Adrenal gland (tissue), 9 donors: ENCODE measurements at regions not wholly inside any gene's neighbourhood (a gene's known extent, or its start where the extent isn't known, plus 50 kb on each side); places are given as distances from the start of the nearest gene placed in this dataset.
"Not testable (repeated sequence)": the region's sequence is repeated elsewhere in the genome, so short reads cannot be mapped to it uniquely, and the experiment has no call there.

Experiments
- DNase-seq, 7 donors: peaks; one replicate each; pipeline ENCODE4 v3.0.0-alpha.2; 2019 to 2020
- H3K27ac ChIP-seq, 5 donors: fragments of 200-600 bp; sonication (generic) in 4 of 5; 1 replicate in 3 of 5; 2 replicates in 2 of 5; pipeline versions ENCODE4 v1.5.1 to v1.8.0; 2016 to 2020; ENCODE audit warnings: mild to moderate bottlenecking in 1 of 5
- H3K27me3 ChIP-seq: fragments of 200-600 bp; 2 replicates; pipeline ENCODE4 v1.8.0; 2021
- H3K36me3 ChIP-seq, 2 donors: fragments of 200-600 bp; replicated peaks in 1 of 2; 1 replicate in 1 of 2; 2 replicates in 1 of 2; pipeline versions ENCODE4 v1.5.1 to v1.8.0; 2018 to 2022
- H3K4me1 ChIP-seq, 2 donors: fragments of 200-600 bp; replicated peaks in 1 of 2; 1 replicate in 1 of 2; 2 replicates in 1 of 2; pipeline versions ENCODE4 v1.5.1 to v1.8.0; 2018 to 2021
- H3K4me3 ChIP-seq, 4 donors: fragments of 200-600 bp; sonication (generic) in 3 of 4; one replicate each; pipeline ENCODE4 v1.5.1; 2016 to 2018
- H3K9me3 ChIP-seq, 3 donors: fragments of 200-600 bp; sonication (generic) in 1 of 3; replicated peaks in 1 of 3; 1 replicate in 2 of 3; 2 replicates in 1 of 3; pipeline versions ENCODE4 v1.5.1 to v1.8.0; 2016 to 2021
- POLR2A ChIP-seq, 2 donors: fragments of 450-650 bp; IDR thresholded peaks; one replicate each; pipeline ENCODE4 v1.6.1; 2017; ENCODE audit warnings: antibody characterized with exemption in 2 of 2, mild to moderate bottlenecking in 2 of 2, moderate library complexity in 1 of 2
- WGBS, 4 donors: extraction: QIAGEN DNeasy Blood & Tissue Kit in 2 of 4; methylation state at CpG; one replicate each; pipeline versions ENCODE4 v1.1.5 to v1.1.7; 2013 to 2017; 5-methylcytosine and 5-hydroxymethylcytosine counted together
- intact Hi-C, 2 donors: fragments of 100-400 bp; cut with DNase I; formaldehyde crosslinking; loops; one replicate each; pipeline versions ENCODE4 v1.14.1 to v1.15.0; 2022 to 2023
- TF ChIP-seq, protein P1 (sequence below), 6 experiments: fragments of 450-650 bp in 4 of 6; fragments of 200-600 bp in 2 of 6; sonication (generic) in 1 of 6; IDR thresholded peaks; 1 replicate in 5 of 6; 2 replicates in 1 of 6; pipeline versions ENCODE4 v1.5.1 to v1.8.0; 2016 to 2021; ENCODE audit warnings: antibody characterized with exemption in 6 of 6, mild to moderate bottlenecking in 2 of 6, moderate library complexity in 1 of 6
- donor health status: healthy with polysubstance abuse.
- donor health status: Bipolar disorder and iron deficiency.
- donor health status: DM: yes; HTN: yes; CAD: no.
- donor health status: DM: no; HTN: no; CAD: no.
- donor health status: DM: no; HTN: no; CAD: no.

DNA sequence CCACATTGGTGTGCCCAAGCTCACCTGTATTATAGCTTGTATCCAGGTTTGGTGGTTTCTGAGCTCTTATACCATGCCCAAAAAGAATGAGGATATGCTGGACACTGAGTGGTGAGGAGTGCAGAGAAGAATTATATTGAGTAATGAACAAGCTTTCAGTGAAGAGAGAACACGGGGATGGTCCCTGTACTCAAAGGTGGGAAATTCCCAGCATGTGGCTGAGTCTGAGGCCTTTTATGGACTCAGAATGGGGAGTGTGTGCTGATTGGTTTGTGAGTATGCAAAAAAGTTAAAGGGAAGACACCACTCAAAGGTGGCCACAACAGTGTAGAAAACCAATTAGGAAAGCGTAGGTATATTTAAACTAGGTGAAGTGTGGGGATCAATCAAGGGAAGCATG lies 191.2 kb upstream of the SLITRK6 start:
- Histone ChIP-seq H3K36me3 (no peaks in the 10 kb centered on the region), H3K27ac (no peak overlapping the region), H3K27me3 (no peaks in the 10 kb centered on the region), H3K4me1 (no peaks in the 10 kb centered on the region), H3K4me3 (no peak overlapping the region), H3K9me3 (peaks cover 0 to 5% (median 0%) of the 10 kb centered on the region in 3 donors)
- 38 to 79% (median 59%) methylated on average over 1 to 2 of the region's 2 CpGs for WGBS, 4 donors
- intact Hi-C loops = no loop called here
- DNase-seq = no peak
- TF ChIP-seq, protein P1, sequence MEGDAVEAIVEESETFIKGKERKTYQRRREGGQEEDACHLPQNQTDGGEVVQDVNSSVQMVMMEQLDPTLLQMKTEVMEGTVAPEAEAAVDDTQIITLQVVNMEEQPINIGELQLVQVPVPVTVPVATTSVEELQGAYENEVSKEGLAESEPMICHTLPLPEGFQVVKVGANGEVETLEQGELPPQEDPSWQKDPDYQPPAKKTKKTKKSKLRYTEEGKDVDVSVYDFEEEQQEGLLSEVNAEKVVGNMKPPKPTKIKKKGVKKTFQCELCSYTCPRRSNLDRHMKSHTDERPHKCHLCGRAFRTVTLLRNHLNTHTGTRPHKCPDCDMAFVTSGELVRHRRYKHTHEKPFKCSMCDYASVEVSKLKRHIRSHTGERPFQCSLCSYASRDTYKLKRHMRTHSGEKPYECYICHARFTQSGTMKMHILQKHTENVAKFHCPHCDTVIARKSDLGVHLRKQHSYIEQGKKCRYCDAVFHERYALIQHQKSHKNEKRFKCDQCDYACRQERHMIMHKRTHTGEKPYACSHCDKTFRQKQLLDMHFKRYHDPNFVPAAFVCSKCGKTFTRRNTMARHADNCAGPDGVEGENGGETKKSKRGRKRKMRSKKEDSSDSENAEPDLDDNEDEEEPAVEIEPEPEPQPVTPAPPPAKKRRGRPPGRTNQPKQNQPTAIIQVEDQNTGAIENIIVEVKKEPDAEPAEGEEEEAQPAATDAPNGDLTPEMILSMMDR (IDR thresholded peaks at IDR 0.05) = no peak
- TF ChIP-seq POLR2A (IDR thresholded peaks at IDR 0.05) = no peak

DNA sequence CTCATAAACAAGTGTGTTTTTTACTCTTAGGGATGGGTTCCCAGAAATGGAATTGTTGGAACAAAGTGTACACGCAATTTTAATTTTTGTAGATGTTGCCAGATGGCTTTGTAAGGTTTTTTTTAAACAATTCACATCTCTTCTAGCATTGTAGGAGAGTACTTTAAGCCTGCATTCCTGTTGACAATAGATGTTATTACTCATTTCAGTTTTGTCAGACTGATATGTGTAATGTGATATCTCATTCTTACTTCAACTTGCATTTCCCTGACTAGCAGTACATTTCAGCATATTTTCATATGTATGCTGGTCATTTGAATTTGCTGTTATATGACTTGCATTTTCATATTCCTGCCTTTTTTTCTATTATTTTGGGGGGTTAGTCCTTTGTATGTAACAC lies 186.6 kb upstream of the SLITRK6 start:
- intact Hi-C loops = no loop called here
- no peak overlapping the region for H3K4me3 ChIP-seq
- TF ChIP-seq, protein P1 (IDR thresholded peaks at IDR 0.05) = no peak
- TF ChIP-seq POLR2A (IDR thresholded peaks at IDR 0.05) = no peak

GRCh38 chr13:85982102-85982501 lies 182.9 kb upstream of the SLITRK6 start:
- intact Hi-C loops = no loop called here
- no peak for TF ChIP-seq POLR2A (IDR thresholded peaks at IDR 0.05)
- TF ChIP-seq, protein P1 (IDR thresholded peaks at IDR 0.05) = no peak
- Histone ChIP-seq H3K27me3 (no peaks in the 10 kb centered on the region), H3K4me1 (no peaks in the 10 kb centered on the region), H3K36me3 (no peaks in the 10 kb centered on the region), H3K9me3 (no peaks in the 10 kb centered on the region), H3K4me3 (no peak overlapping the region), H3K27ac (no peak overlapping the region)
- WGBS, 4 donors = 57 to 91% (median 63%) methylated on average over 3 of the region's 3 CpGs
- no peak for DNase-seq

More for the DNA sequence above, 186.6 kb upstream of the SLITRK6 start:
- Histone ChIP-seq H3K27ac (no peak overlapping the region), H3K27me3 (no peaks in the 10 kb centered on the region), H3K36me3 (no peaks in the 10 kb centered on the region), H3K4me1 (no peaks in the 10 kb centered on the region), H3K9me3 (no peaks in the 10 kb centered on the region)
- DNase-seq = no peak
- WGBS, 4 donors = 57 to 76% (median 66%) methylated on average over 1 of the region's 1 CpG

DNA sequence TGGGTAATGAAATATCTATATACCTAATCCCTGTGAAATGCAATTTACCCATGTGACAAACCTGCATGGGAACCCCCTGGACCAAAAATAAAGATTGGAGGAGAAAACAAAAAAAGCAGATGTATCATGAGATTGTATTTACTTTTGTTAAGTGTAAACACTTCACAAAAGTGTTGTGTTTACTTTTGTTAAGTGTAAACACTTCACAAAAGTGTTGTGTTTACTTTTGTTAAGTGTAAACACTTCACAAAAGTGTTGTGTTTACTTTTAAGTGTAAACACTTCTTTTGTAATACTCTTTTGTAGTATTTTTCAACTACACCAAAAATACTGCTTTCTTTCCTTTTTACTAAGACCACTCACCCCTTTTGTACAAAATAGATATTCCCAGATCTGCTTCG lies 181.2 kb upstream of the SLITRK6 start:
- DNase-seq, H3K36me3 ChIP-seq, H3K9me3 ChIP-seq, H3K4me3 ChIP-seq, H3K4me1 ChIP-seq, H3K27ac ChIP-seq, H3K27me3 ChIP-seq, intact Hi-C loops: not testable (repeated sequence)
- 87 to 97% (median 93%) methylated on average over 1 of the region's 1 CpG for WGBS, 4 donors

- Histone ChIP-seq H3K27me3 (no peaks in the 10 kb centered on the region), H3K4me1 (no peaks in the 10 kb centered on the region), H3K27ac (no peak overlapping the region), H3K36me3 (no peaks in the 10 kb centered on the region), H3K4me3 (peak overlapping the region in 1 of 4 donors; percentile 17), H3K9me3 (no peaks in the 10 kb centered on the region)
- 43 to 58% (median 48%) methylated on average over 4 of the region's 4 CpGs for WGBS, 4 donors
- TF ChIP-seq, protein P1 (IDR thresholded peaks at IDR 0.05) = no peak
- TF ChIP-seq POLR2A (IDR thresholded peaks at IDR 0.05) = no peak
- DNase-seq = no peak
- intact Hi-C loops = no loop called here
These were observed 177.0 kb upstream of the SLITRK6 start for GRCh38 chr13:85976242-85976641.
